ENCODE measurements at regions not wholly inside any gene's neighbourhood (a gene's known extent, or its start where the extent isn't known, plus 50 kb on each side); places are given as distances from the start of the nearest gene placed in this dataset.

DNA sequence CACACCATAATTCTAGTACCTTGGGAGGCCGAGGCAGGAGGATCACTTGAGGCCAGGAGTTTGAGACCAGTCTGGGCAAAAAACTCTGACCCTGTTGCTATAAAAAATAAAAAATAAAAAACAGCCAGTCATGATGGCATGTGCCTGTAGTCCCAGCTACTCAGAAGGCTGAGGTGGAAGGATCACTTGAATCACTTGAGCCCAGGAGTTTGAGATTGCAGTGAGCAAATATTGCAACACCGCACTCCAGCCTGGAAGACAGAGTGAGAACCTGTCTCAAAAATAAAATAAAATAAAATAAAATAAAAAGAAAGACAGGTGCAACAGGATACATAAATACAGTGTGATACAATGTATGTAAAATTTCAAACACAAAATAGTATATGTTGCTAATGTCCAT lies 154.5 kb downstream of the OTOR start:
- DNase-seq (ENCODE audit: insufficient read length, low spot score) (no peak), FAIRE-seq (no peak)
- TF ChIP-seq, protein P1, sequence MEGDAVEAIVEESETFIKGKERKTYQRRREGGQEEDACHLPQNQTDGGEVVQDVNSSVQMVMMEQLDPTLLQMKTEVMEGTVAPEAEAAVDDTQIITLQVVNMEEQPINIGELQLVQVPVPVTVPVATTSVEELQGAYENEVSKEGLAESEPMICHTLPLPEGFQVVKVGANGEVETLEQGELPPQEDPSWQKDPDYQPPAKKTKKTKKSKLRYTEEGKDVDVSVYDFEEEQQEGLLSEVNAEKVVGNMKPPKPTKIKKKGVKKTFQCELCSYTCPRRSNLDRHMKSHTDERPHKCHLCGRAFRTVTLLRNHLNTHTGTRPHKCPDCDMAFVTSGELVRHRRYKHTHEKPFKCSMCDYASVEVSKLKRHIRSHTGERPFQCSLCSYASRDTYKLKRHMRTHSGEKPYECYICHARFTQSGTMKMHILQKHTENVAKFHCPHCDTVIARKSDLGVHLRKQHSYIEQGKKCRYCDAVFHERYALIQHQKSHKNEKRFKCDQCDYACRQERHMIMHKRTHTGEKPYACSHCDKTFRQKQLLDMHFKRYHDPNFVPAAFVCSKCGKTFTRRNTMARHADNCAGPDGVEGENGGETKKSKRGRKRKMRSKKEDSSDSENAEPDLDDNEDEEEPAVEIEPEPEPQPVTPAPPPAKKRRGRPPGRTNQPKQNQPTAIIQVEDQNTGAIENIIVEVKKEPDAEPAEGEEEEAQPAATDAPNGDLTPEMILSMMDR (IDR thresholded peaks at IDR 0.05; ENCODE audit: insufficient read depth, missing control alignments), result no peak

DNA sequence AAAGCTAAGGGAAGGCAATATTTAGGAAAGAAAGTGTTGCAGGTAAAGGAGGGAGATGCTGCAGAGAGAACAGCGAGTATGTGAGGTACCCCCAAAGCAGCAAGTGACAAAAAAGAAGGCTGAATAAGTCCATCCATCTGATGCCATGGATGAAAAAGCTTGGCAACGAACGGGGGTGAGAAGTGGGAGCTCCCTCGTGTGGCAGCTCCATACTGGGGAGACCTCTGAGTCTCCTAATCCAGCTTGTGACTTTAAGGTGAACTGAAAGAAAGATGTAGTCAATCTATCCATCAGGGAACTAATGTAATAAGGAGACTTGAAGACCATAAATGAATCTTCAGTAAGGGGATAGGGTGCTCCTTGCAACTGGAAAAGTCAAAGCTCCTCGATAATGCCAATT lies 156.6 kb downstream of the OTOR start:
- DNase-seq (ENCODE audit: insufficient read length, low spot score) (no peak), FAIRE-seq (no peak)
- TF ChIP-seq, protein P1 (IDR thresholded peaks at IDR 0.05; ENCODE audit: insufficient read depth, missing control alignments), result no peak

DNA sequence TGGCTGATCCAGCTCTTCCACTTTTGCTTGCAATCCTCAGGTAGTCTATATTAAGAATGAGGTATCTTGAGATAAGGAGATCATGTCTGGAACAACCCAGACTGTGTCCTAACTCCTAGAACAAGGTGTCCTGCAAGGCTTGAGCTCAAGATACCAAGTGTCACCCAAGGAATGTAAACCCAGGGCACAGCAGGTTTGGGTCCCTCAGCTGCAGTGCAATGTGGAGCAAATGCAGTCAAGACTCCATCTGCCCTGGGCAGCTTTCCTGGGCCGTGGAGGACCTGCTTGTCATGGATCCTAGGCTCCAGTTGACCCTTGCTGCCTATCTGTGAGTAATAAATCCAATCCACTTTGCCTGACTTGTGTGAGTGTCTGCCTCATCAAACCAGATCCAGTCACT lies 166.1 kb downstream of the OTOR start:
- TF ChIP-seq, protein P1 (IDR thresholded peaks at IDR 0.05; ENCODE audit: insufficient read depth, missing control alignments), result no peak
- no peak for FAIRE-seq
- no peak for DNase-seq (ENCODE audit: insufficient read length, low spot score)

DNA sequence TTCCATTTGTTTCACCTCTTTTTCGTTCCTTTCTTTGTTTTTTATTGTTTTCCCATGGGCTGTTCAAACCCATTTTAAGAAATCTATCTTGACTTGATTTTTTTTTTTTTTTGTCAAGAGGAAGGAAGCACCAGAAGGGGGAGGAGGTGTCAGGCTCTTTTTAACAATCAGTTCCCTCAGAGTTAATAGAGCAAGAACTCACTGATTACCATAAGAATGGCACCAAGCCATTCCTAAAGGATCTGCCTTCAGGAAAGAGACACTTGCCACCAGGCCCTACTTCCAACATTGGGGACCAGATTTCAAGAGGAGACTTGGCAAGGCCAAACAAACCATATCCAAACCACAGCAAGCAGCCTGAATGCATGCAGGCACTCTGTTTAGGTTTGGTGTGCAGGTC lies 168.0 kb downstream of the OTOR start:
- no peak for FAIRE-seq
- DNase-seq (ENCODE audit: insufficient read length, low spot score), result no peak
- TF ChIP-seq, protein P1 (IDR thresholded peaks at IDR 0.05; ENCODE audit: insufficient read depth, missing control alignments), result no peak

DNA sequence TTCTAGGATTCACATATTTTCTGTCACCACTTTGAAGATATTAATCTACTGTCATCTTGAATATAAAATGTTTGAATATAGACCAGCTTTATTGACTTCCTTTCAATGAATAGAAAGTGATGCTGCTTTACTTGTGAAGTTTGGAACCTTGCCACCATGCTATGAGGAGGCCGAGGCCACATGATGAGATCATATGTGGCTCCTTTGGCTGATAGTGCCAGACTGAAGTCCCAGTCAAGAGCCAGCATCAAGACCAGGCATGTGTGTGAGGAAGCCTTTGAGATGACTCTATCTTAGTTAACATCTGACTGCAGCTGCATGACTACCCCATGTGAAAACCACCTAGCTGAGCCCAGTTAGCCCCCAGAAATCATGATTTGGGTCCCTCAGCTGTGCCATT lies 169.5 kb downstream of the OTOR start:
- DNase-seq (ENCODE audit: insufficient read length, low spot score) (no peak), FAIRE-seq (no peak)
- TF ChIP-seq, protein P1 (IDR thresholded peaks at IDR 0.05; ENCODE audit: insufficient read depth, missing control alignments), result no peak

DNA sequence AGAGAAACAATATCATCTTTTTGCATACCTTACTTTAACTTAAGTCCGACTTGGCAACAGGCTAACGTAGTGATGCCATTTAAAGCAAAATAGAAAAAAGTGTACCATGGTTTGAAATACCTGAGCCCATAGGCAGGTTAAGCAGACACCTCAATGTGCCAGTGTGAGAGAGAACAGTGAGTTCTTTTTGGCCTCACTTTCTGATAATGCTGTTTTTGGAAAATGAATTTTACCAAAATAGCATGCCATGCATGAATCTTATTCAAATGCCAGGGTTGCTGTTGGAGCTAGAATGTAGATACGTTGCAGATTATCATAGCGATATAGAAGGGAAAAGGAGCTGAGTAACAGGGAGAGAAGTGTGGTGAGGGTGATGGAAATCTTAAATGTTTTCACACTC lies 170.2 kb downstream of the OTOR start:
- no peak for FAIRE-seq
- TF ChIP-seq, protein P1 (IDR thresholded peaks at IDR 0.05; ENCODE audit: insufficient read depth, missing control alignments), result no peak
- no peak for DNase-seq (ENCODE audit: insufficient read length, low spot score)

DNA sequence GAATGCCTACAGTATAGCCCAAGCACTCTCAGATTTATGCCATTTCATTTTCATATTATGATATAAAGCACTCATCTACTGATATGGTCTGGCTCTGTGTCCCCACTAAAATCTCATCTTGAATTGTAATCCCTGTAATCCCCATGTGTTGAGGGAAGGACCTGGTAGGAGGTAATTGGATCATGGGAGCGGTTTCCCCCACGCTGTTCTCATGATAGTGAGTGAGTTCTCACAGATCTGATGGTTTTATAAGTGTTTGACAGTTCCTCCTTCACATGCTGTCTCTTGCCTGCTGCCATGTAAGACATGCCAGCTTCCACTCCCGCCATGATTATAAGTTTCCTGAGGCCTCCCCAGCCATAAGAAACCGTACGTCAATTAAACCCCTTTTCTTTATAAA lies 171.7 kb downstream of the OTOR start:
- DNase-seq (ENCODE audit: insufficient read length, low spot score) (no peak), FAIRE-seq (no peak)
- TF ChIP-seq, protein P1 (IDR thresholded peaks at IDR 0.05; ENCODE audit: insufficient read depth, missing control alignments), result no peak
